Stimulated activated CD4-positive, alpha-beta T cell treated with anti-CD3 and anti-CD28 coated beads, Interleukin-2, amount 100 ng/mL, for 24 hours (primary cell): ENCODE measurements at regions not wholly inside any gene's neighbourhood (a gene's known extent, or its start where the extent isn't known, plus 50 kb on each side); places are given as distances from the start of the nearest gene placed in this dataset.

Source experiments
- DNase-seq, 2 donors: peaks; one replicate each; pipeline ENCODE4 v3.0.0-alpha.2; 2020

GRCh38 chr5:133905424-133905823, 63.0 kb downstream of the C5orf15 start:
- DNase-seq = no peak

GRCh38 chr5:133904641-133905040, 63.8 kb downstream of the C5orf15 start:
- DNase-seq = no peak

GRCh38 chr5:133902511-133903118, 65.8 kb downstream of the C5orf15 start:
- DNase-seq = no peak

- no peak for DNase-seq
These were observed 67.7 kb downstream of the C5orf15 start for GRCh38 chr5:133900534-133901270.

GRCh38 chr5:133899506-133899905, 68.9 kb downstream of the C5orf15 start:
- no peak for DNase-seq

GRCh38 chr5:133898440-133898839, 70.0 kb downstream of the C5orf15 start:
- no peak for DNase-seq

- no peak for DNase-seq
These were observed 71.0 kb downstream of the C5orf15 start for GRCh38 chr5:133897431-133897830.

GRCh38 chr5:133896873-133897272, 71.6 kb downstream of the C5orf15 start:
- DNase-seq = no peak

- DNase-seq = no peak
These were observed 72.2 kb downstream of the C5orf15 start for GRCh38 chr5:133895979-133896845.

- no peak for DNase-seq
These were observed 74.3 kb downstream of the C5orf15 start for GRCh38 chr5:133894143-133894542.

GRCh38 chr5:133892774-133893173, 75.7 kb downstream of the C5orf15 start:
- no peak for DNase-seq

- DNase-seq = no peak
These were observed 76.1 kb downstream of the C5orf15 start for GRCh38 chr5:133892306-133892705.

- no peak for DNase-seq
These were observed 77.0 kb downstream of the C5orf15 start for GRCh38 chr5:133891390-133891789.

GRCh38 chr5:133890776-133891280, 77.6 kb downstream of the C5orf15 start:
- no peak for DNase-seq

GRCh38 chr5:133890314-133890713, 78.1 kb downstream of the C5orf15 start:
- no peak for DNase-seq

GRCh38 chr5:133889271-133889905, 79.0 kb downstream of the C5orf15 start:
- no peak for DNase-seq

- no peak for DNase-seq
These were observed 79.8 kb downstream of the C5orf15 start for GRCh38 chr5:133888625-133888991.

GRCh38 chr5:133885566-133885965, 82.9 kb downstream of the C5orf15 start:
- no peak for DNase-seq

- no peak for DNase-seq
These were observed 83.7 kb downstream of the C5orf15 start for GRCh38 chr5:133884569-133885311.

GRCh38 chr5:133883916-133884315, 84.5 kb downstream of the C5orf15 start:
- no peak for DNase-seq

- no peak for DNase-seq
These were observed 85.6 kb downstream of the C5orf15 start for GRCh38 chr5:133882846-133883245.

- DNase-seq = no peak
These were observed 86.1 kb downstream of the C5orf15 start for GRCh38 chr5:133882389-133882695.
